ENCODE measurements at regions not wholly inside any gene's neighbourhood (a gene's known extent, or its start where the extent isn't known, plus 50 kb on each side); places are given as distances from the start of the nearest gene placed in this dataset.
"Not testable (repeated sequence)": the region's sequence is repeated elsewhere in the genome, so short reads cannot be mapped to it uniquely, and the experiment has no call there.

DNA sequence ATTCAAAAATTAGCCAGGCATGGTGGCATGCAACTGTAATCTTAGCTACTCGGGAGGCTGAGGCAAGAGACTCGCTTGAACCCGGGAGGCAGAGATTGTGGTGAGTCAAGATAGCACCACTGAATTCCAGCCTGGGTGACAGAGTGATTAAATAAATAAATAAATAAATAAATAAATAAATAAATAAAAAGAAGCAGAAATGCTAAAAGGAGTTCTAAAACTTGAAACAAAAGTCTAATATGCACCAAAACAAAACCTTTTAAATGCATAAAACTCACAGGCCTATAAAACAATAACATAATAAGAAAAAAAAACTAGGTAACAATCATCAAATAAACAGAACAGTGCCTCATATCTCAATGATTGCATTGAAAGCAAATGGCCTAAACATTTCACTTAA lies 1458.9 kb downstream of the AMY1C start:
- no peak for DNase-seq

DNA sequence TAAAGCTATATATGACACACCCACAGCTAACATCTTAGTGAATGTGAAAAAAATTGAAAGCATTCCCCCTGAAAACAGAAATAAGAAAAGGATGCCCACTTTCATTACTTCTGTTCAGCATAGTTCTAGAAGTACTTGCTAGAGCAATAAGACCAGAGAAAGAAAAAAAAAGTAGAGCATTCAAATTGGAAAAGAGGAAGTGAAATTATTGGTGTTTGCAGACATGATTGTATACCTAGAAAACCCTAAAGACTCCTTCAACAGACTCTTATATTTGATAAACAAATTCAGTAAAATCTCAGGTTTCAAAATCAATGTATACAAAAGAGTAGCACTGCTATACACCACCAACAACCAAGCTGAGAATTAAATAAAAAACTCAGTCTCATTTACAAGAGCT lies 1461.0 kb downstream of the AMY1C start:
- DNase-seq, result no peak

DNA sequence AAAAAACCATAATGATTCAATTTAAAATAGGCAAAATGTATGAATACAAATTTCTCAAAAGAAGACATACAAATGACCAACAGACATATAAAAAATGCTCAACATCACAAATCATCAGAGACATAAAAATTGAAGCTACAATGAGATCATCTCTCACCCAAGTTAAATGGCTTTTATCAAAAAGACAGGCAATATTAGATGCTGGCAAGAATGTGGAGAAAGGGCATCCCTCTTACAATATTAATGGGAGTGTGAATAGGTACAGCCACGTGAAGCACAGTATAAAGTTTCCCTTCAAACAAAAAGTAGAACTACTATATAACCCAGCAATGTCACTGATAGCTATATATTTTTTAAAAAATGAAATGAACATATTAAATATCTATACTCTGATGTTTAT lies 1481.7 kb downstream of the AMY1C start:
- no peak for DNase-seq

DNA sequence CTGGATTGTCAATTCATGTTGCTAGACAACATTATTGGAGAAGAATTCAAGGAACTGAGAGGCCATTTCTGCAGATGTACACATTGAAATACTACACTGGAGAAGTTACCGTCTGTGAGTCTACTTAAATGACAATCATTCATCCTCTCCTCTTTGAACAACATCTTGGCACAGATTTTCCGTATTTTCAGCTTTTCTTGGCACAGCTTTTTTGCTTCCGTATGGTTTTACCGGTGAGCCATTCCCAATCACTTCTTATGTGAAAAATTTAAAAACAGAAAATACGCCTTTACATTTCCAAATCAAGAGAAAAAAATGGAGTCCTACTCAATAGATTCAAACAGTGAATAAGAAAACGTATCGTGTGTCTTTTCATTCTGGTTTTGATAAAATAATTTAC lies 1493.7 kb downstream of the AMY1C start:
- no peak for DNase-seq

DNA sequence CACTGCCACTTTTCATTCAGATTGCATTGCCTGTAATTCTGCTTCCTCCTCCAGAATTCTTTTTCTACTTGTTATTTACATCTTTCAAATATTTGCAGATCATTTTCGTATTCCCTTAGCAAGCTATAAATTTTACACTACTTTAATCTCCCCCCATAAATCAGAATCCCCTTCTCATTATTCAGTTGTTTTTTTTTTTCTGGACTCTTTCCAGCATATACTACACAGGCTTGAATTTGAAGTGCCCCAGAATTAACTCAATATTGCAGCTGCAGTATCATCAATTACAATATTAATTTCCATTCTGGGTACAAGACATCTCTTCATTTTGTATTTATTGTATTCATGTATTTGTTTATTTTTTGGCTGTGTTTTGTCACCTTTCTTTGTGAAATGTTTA lies 1494.3 kb downstream of the AMY1C start:
- DNase-seq, result no peak

DNA sequence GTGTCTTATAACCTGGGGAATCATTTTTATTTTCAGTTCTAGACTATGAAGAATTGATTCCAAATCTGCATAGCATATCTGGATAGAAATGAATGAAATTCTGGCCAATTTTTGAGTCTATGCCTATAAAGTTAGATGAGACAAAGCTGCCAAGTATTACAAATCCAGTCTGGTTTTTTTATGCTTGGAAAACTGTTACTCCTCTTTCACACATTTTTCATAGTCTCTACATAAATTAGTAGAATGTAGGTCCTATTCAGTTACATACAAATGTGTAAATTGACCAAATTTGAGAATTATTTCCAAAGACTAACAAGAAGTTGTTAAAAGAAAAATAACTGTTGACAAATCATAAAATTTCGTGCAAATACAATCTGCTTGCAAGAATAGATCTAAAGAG lies 1505.2 kb downstream of the AMY1C start:
- DNase-seq, result no peak

DNA sequence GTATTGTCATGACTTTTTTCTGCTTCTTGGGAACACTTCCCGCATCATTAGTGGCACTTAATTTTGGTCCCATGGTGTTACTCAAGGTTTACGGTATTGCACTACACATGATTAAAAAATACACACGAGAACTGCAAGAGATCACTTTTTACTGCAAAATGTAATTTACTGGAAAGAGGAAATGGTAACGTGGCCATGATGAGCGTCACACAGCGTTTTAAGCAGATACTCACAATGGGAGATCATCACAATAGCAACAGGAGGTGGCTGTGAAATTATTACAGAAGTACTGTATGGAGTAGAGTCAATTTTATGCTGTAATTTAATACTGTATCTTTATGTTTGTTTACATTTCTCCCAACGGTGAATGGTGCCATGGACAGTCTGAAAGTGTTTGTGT lies 1510.3 kb downstream of the AMY1C start:
- no peak for DNase-seq

DNA sequence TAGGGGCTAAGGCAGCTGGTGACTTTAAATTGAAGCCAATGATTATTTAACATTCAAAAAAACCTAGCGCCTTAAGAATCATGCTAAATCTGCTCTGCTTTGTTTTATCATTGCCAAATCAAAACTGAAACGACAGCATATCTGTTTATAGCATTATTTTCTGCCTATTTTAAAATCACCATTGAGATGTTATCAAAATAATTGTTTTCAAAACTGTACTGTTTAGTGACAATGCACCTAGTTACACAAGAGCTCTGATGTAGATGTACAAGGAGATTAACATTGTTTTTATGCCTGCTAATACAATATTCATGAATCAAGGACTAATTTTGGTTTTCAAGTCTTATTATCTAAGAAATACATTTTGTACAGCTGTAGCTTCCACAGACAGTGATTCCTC lies 1521.3 kb downstream of the AMY1C start:
- DNase-seq, result no peak

DNA sequence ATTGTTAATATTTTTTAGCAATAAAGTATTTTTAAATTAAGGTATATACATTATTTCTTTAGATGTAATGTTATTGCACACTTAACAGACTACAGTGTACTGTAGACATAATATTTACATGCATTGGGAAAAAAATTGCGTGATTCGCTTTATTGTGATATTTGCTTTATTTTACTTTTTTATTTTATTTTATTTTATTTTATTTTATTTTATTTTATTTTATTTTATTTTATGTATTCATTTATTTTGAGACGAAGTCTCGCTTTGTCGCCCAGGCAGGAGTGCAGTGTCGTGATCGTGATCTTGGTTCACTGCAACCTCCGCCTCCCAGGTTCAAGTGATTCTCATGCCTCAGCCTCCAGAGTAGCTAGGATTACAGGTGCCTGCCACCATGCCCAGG lies 1522.7 kb downstream of the AMY1C start:
- not testable (repeated sequence) for DNase-seq

DNA sequence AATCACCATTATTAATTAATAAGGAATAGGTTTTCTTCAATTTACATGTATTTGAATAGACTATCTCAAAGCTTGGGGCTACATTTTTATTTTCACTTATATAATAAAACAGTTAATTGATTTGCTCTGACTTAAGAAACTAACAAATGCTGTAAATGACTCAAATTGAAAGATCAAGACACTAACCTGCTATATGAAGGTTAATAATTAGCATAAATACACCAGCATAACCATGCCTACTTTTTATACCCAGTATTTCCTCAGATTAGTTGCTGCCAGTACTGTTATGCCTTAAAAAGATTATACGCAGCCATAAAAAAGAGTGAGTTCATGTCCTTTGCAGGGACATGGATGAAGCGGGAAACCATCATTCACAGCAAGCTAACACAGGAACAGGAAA lies 1545.1 kb downstream of the AMY1C start:
- no peak for DNase-seq

DNA sequence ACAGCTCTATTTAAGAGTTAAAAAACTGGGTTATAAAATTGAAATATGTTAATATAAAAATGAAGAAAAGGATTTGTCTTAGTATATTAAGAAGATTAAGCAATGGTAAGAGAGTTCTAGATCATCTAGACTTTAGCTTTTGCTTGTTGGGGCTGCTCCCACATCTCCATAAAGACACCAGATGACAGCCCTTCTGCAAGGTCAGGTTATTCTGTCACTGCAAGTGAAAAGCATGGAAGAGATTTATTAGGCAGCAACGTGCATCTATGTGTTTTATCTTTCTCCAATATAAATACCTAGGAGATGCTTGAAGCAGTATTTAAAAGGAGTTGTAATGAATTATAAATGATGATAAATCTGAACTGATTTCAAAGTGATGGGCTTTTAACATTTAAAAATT lies 1560.4 kb downstream of the AMY1C start:
- no peak for DNase-seq

DNA sequence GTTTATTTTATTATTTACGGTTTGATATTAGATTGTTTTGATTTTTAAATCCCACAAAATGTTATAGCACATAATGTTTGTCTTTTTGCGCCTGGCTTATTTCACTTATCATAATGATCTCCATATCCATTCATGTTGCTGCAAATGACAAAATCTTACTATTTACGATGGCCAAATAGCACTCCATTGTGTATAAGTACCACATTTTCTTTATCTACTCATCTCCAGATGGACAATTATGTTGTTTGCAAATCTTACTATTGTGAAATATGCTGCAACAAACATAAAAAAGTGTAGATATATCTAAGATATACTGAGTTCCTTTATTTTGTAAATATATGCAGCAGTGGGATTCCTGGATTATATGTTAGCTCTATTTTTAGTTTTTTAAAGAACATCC lies 1568.3 kb downstream of the AMY1C start:
- no peak for DNase-seq

DNA sequence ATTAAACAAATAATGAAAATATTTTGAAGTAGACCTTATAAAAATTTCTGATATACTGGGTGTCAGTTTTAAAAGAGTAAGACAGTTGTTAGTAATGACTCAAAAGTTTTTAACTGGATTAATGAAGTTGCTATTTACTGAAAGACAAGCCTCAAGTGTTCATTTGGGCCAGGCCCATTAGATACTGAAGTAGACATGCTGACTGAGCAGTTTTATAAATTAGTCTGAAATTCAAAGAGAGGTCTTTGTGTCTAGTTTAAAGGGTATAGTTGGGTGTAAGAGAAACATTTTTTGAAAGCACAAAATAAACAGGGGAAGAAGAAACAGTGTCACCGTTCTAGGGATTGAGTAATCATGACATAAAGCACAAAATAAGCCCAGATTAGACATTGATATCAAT lies 1577.2 kb downstream of the AMY1C start:
- no peak for DNase-seq

DNA sequence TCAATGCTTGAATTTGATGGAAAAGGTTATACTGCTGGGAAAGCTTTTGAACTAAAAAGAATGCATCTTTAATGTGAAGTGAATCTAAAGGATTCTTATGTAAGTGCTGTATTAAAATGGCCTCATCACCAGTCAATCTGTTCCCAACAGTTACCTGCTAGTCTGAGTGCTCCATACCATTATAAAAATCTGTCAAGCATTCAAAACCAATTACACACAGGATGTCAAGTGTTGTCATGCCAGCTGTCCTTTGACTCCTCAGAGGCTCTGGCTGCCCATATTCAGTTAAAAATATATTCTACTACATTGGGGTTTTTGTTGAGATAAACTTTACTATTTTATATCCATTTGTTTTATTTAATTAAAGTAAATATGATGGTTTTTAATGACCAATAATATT lies 1587.7 kb downstream of the AMY1C start:
- DNase-seq, result no peak

DNA sequence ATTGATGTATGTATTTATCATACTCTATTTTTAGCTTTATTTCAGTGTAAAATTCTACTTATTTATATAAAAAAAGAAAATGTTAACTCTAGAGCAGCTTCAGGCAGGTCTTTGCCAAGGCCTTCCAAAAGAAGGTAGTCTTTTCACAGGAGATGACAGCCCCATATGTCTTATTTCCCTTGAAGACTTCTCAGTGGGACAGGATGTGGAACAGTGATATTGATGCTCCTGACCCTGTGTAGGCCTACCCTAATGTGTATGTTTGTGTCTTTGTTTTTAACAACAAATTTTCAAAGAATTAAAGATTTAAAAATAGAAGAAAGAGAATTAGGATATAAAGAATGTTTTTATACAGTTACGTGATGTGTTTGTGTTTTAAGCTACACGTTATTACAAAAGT lies 1593.6 kb downstream of the AMY1C start:
- no peak for DNase-seq

DNA sequence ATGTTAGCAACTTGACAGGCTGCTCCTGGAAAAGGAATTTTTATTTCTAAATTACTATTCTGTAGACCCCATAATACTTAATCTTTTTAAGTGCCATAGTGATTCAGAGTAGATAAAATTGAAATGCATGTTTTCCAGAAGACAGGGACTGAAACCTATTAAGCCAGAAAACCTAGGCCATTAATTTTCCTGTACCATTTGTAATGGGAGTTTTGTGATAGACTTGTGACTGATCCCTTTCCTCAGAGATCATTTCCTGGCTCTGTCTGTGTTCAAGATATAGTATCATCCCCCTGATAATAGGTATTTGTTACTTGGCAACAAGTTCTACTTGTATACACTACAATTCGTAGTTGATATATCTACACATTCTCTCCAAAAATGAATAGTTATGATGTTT lies 1609.8 kb downstream of the AMY1C start:
- DNase-seq, result no peak

DNA sequence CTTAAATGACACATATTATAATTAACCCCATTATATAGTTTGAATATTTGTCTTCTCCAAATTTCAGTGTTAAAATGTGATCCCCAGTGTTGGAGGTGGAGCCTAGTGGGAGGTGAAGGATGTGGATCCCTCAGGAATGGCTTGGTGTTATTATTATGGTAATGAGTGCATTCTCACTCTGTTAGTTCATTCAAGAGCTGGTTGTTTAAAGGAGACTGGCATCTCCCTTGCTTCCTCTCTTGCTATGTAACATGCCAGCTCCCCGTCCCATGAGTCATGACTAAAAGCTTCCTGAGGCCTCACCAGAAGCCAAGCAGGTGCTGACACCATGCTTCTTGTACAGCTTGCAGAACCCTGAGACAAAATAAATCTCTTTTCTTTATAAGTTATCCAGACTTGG lies 1612.7 kb downstream of the AMY1C start:
- no peak for DNase-seq

DNA sequence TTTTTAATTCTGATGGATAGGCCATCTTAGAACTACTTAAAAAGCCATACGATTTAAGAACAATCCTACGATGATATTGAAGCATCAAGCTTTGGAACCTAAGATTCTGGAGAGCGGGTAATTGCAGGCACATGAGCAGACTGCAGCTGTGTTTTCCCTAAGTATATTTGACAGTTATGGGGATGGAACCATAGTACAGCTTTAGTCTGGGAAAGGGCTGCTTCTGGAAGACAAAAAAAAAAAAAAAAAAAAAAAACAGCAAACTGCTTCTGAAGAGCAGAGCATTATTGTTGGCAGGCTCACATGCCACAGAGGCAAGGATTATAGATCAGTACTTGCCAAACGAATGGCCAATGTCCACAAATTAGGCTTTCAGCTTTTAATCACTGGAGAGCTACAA lies 1618.7 kb downstream of the AMY1C start:
- no peak for DNase-seq

DNA sequence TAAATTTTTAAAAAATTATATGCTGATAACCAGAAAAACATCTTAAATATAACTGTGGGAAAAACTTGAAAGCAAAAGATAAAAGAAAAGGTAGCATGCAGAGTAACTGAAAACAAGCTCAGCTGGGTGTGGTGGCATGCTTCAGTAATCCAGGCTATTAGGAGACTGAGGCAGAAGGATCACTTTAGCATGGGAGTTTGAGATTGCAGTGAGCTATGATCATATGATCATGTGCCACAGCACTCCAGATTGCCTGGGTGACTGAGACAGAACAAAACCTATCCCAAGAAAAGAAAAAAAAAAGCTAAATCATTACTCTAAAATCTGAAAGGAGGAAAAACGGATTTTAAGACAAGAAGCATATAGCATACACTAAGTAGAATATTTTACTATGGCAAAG lies 1624.0 kb downstream of the AMY1C start:
- DNase-seq, result no peak

DNA sequence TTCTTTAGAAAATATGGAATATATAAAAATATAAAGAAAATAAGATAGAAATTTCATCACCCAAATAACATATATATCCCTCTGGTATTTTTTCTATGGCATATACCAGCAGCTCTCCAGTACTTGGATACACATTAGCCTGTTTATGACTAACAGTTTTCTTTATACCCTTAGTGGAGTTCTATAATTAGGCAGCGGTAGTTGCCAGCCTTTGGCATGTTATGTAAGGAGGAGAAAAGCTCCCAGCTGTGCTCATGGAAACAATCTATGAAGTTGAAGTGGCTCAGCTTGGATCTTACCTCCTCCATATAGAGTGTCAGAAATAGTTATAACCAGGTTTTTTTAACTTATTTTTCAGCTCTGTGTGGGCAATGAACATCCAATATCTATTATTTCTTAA lies 1636.8 kb downstream of the AMY1C start:
- DNase-seq, result no peak

DNA sequence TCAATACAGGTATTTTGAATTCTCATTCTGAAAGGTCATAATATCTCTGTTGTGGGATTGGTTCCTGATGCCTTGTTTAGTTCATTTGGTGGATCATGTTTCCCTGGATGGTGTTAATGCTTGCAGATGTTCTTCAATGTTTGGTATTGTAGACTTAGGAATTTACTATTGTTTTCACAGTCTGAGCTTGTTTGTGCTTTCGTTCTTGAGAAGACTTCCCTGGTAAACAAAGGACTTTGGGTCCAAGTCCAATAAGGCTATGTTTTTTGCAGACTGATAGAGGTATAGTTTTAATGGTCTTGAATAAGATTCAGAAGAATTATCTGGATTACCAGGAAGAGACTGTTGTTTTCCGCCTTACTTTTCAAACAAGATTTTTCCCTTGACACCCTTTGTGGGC lies 1646.3 kb downstream of the AMY1C start:
- DNase-seq, result no peak

DNA sequence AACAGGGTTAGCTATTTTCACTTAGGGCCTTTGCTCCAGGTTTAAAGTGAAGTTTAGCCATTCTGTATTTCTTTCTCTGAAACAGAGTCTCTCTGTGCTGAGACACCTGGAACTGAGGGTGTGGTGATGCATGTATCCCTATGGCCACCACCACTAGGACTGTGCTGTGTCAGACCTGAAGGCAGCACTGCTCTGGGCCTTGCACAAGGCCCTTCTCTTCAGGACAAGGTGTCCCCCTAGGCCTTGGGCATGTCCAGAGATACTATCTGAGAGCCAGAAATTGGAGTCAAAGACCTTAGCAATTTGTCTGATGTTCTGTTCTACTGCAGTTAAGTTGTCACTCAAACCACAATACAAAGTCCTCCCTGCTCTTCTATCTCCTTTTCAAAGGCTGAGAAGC lies 1649.2 kb downstream of the AMY1C start:
- DNase-seq, result no peak

DNA sequence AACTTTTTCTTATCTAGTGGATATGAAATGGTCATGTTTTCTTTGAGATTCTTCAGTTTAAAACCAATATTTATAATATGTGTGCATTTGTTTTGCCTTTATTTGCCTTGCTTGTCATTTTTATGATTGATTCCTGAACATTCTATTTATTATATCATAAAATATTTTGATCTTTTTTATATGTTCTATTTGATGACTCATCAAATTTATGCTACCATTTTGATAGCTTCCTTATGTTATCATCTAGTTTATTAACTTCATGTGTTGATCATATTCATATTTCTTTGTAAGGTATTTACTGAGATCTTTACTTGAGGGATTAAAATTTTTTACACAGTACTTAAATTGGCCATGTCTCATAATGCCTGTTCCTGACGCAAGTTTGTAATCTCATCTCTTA lies 1650.0 kb downstream of the AMY1C start:
- no peak for DNase-seq

DNA sequence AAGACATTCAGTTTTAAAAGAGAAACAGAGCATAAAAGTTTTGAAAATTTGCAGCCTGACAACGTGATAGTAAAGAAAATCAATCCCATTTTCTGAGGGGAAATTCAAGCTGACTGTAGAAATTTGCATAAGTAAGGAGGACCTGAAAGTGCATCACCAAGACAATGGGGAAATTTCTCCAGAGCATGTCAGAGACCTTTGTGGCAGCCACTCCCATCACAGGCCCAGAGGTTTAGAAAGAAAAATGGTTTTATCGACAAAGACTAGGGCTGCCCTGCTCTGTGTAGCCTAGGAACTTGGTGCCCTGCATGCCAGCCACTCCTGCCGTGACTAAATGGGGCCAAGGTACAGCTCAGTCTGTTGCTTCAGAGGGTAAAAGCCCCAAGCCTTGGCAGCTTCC lies 1640.2 kb upstream of the PRMT6 start:
- DNase-seq, result no peak

DNA sequence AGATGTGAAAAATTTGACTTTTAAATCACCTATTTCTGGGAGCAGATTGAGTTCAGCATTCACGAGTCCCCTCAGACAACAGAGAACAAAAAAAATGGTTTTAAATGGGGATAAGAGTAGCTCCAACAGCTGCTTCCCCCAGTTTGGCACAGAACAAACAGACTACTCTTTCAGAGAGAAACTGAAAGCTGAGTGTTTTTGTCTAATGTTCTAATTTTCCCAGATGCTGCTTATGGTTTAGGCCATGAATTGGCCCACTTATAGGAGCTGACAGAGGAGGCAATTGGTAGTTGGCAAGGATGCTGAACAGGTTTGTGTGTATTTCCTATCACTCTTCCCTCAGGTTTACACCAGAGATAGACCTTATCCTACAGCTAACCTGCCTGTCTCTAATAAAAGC lies 1637.4 kb upstream of the PRMT6 start:
- no peak for DNase-seq

DNA sequence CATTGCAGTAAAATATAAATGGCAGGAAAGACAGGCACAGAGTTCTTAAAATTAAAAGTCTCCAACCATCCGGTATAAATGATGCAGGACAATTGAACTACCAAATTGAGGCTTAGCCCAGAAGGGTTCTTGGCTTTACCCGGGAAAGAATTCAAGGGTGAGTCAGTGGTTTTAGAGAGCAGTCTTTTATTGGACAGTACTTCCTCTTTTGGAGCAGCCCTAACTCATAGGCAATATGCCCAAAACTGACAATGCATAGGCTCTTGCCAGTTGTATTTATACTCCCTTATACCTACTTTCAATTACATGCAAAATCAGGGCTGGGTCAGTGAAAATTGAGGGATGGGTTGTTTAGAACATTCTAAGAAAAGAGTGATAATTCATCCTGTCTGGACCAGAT lies 1628.9 kb upstream of the PRMT6 start:
- no peak for DNase-seq
